ENCODE measurements at regions not wholly inside any gene's neighbourhood (a gene's known extent, or its start where the extent isn't known, plus 50 kb on each side); places are given as distances from the start of the nearest gene placed in this dataset.
"Not testable (repeated sequence)": the region's sequence is repeated elsewhere in the genome, so short reads cannot be mapped to it uniquely, and the experiment has no call there.

GRCh38 chrX:3501833-3502535 lies 155.5 kb upstream of the MXRA5 start:
- Histone ChIP-seq H3K4me1 (ENCODE audit: insufficient read depth, poor library complexity, severe bottlenecking) (no peaks in the 10 kb centered on the region), H3K36me3 (ENCODE audit: low read depth) (no peaks in the 10 kb centered on the region), H3K27me3 (ENCODE audit: insufficient read depth, poor library complexity, severe bottlenecking) (no peaks in the 10 kb centered on the region), H3K9me3 (ENCODE audit: severe bottlenecking) (no peaks in the 10 kb centered on the region), H3K4me3 (ENCODE audit: severe bottlenecking) (no peak overlapping the region), H3K27ac (ENCODE audit: poor library complexity, severe bottlenecking) (no peak overlapping the region)
- TF ChIP-seq CTCF (IDR thresholded peaks at IDR 0.05; ENCODE audit: poor library complexity, severe bottlenecking), result no peak
- DNase-seq (ENCODE audit: low spot score) (no peak), ATAC-seq (ENCODE audit: low read depth) (no peak)

- H3K4me1 ChIP-seq (ENCODE audit: insufficient read depth, poor library complexity, severe bottlenecking); ATAC-seq (ENCODE audit: low read depth); H3K27ac ChIP-seq (ENCODE audit: poor library complexity, severe bottlenecking); DNase-seq (ENCODE audit: low spot score); H3K9me3 ChIP-seq (ENCODE audit: severe bottlenecking); H3K4me3 ChIP-seq (ENCODE audit: severe bottlenecking); H3K36me3 ChIP-seq (ENCODE audit: low read depth); H3K27me3 ChIP-seq (ENCODE audit: insufficient read depth, poor library complexity, severe bottlenecking): not testable (repeated sequence)
Measured at GRCh38 chrX:3495836-3496769, 149.7 kb upstream of the MXRA5 start.

GRCh38 chrX:3493605-3494004 lies 147.2 kb upstream of the MXRA5 start:
- Histone ChIP-seq H3K27me3 (ENCODE audit: insufficient read depth, poor library complexity, severe bottlenecking) (no peaks in the 10 kb centered on the region), H3K36me3 (ENCODE audit: low read depth) (no peaks in the 10 kb centered on the region), H3K9me3 (ENCODE audit: severe bottlenecking) (no peaks in the 10 kb centered on the region), H3K27ac (ENCODE audit: poor library complexity, severe bottlenecking) (no peak overlapping the region), H3K4me3 (ENCODE audit: severe bottlenecking) (no peak overlapping the region), H3K4me1 (ENCODE audit: insufficient read depth, poor library complexity, severe bottlenecking) (no peaks in the 10 kb centered on the region)
- no peak for TF ChIP-seq CTCF (IDR thresholded peaks at IDR 0.05; ENCODE audit: poor library complexity, severe bottlenecking)
- ATAC-seq (ENCODE audit: low read depth), result no peak
- DNase-seq (ENCODE audit: low spot score), result no peak

- no peaks in the 10 kb centered on the region for H3K4me1 ChIP-seq (ENCODE audit: insufficient read depth, poor library complexity, severe bottlenecking)
- DNase-seq (ENCODE audit: low spot score), result no peak
- no peak overlapping the region for H3K4me3 ChIP-seq (ENCODE audit: severe bottlenecking)
- no peak for TF ChIP-seq CTCF (IDR thresholded peaks at IDR 0.05; ENCODE audit: poor library complexity, severe bottlenecking)
- ATAC-seq (ENCODE audit: low read depth), result no peak
- H3K27me3 ChIP-seq (ENCODE audit: insufficient read depth, poor library complexity, severe bottlenecking), result no peaks in the 10 kb centered on the region
- H3K27ac ChIP-seq (ENCODE audit: poor library complexity, severe bottlenecking), result no peak overlapping the region
- no peaks in the 10 kb centered on the region for H3K9me3 ChIP-seq (ENCODE audit: severe bottlenecking)
- no peaks in the 10 kb centered on the region for H3K36me3 ChIP-seq (ENCODE audit: low read depth)
Measured at GRCh38 chrX:3485727-3486126, 139.3 kb upstream of the MXRA5 start.

GRCh38 chrX:3479026-3479425 lies 132.6 kb upstream of the MXRA5 start:
- no peak for TF ChIP-seq CTCF (IDR thresholded peaks at IDR 0.05; ENCODE audit: poor library complexity, severe bottlenecking)
- no peak for ATAC-seq (ENCODE audit: low read depth)

More at GRCh38 chrX:3479026-3479425, 132.6 kb upstream of the MXRA5 start:
- DNase-seq (ENCODE audit: low spot score), result no peak
- no peaks in the 10 kb centered on the region for H3K27me3 ChIP-seq (ENCODE audit: insufficient read depth, poor library complexity, severe bottlenecking)
- H3K9me3 ChIP-seq (ENCODE audit: severe bottlenecking), result no peaks in the 10 kb centered on the region
- H3K4me1 ChIP-seq (ENCODE audit: insufficient read depth, poor library complexity, severe bottlenecking), result no peaks in the 10 kb centered on the region
- no peak overlapping the region for H3K4me3 ChIP-seq (ENCODE audit: severe bottlenecking)
- no peak overlapping the region for H3K27ac ChIP-seq (ENCODE audit: poor library complexity, severe bottlenecking)
- no peaks in the 10 kb centered on the region for H3K36me3 ChIP-seq (ENCODE audit: low read depth)
